ENCODE measurements at regions not wholly inside any gene's neighbourhood (a gene's known extent, or its start where the extent isn't known, plus 50 kb on each side); places are given as distances from the start of the nearest gene placed in this dataset.
A peak's percentile ranks its signal among the peaks of the same experiment; 100 is the strongest.

DNA sequence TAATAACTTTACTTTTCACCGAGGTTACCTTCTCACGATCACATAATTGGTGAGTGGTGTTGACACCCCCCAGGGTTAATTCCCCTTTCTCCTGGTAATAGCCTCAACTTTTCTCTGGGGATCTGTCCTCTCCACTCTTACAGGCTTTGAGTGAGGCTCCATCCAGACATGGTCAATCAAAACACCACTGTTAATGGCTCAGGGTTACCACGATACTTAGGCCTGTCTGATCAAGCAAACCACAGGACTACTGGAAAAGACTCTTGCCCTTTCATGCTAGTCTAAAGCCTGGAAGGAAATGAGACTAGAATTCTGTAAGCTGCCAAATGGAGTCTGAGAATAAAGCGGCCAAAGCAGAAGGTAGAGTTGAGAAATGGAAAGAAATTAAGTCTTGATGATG lies 56.5 kb upstream of the STT3B start:
- no peak for TF ChIP-seq CTCF (IDR thresholded peaks at IDR 0.05; ENCODE audit: insufficient read depth, low read depth, low read length, missing control alignments)
- no peak overlapping the region for H3K4me3 ChIP-seq (ENCODE audit: low read length)

GRCh38 chr3:31479431-31479830 lies 53.3 kb upstream of the STT3B start:
- no peak overlapping the region for H3K4me3 ChIP-seq (ENCODE audit: low read length)
- TF ChIP-seq CTCF (IDR thresholded peaks at IDR 0.05; ENCODE audit: insufficient read depth, low read depth, low read length, missing control alignments): no peak
- DNase-seq (ENCODE audit: low read depth): no peak

More for the DNA sequence above, 56.5 kb upstream of the STT3B start:
- DNase-seq (ENCODE audit: low read depth): no peak

GRCh38 chr3:31481697-31482096 lies 51.0 kb upstream of the STT3B start:
- H3K4me3 ChIP-seq (ENCODE audit: low read length): no peak overlapping the region
- no peak for TF ChIP-seq CTCF (IDR thresholded peaks at IDR 0.05; ENCODE audit: insufficient read depth, low read depth, low read length, missing control alignments)
- peak; percentile 59 for DNase-seq (ENCODE audit: low read depth)

DNA sequence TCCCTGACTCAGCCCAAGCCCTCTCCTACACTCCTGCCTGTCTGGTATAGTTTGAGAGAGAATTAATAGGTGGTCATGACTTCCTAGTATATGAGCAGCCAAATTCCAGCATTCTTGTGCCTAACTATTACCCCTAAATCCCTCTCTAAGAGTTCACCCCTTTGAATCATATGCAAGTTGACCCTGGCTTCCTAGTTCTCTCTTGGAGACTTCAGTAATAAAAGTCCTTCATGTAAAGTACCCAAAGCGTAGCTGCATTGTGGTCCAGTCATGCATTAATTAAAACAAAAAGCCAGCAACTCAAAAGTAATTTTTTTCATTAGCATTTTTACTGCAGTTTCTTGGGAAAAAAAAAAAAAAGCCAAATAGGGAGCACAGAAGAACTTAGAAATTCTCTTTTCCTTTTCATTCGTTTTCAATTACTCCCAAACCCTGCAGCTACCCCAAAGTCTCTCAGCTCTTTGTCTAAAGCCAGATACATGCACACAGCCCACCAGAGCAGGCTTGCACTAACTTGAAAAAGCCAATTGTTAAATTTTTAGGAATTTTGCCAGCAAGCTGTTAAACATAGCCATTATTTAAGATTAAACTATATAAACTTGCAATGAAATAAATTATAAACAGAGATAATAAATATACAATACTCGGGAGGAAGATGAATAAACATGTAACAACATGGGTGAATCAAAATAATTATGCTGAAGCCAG lies 50.1 kb upstream of the STT3B start:
- no peak for DNase-seq (ENCODE audit: low read depth)
- no peak for TF ChIP-seq CTCF (IDR thresholded peaks at IDR 0.05; ENCODE audit: insufficient read depth, low read depth, low read length, missing control alignments)
- H3K4me3 ChIP-seq (ENCODE audit: low read length): no peak overlapping the region

All from epithelial cell of esophagus (primary cell).